NCI-H524 (cell line): ENCODE measurements at regions not wholly inside any gene's neighbourhood (a gene's known extent, or its start where the extent isn't known, plus 50 kb on each side); places are given as distances from the start of the nearest gene placed in this dataset.
"Not testable (repeated sequence)": the region's sequence is repeated elsewhere in the genome, so short reads cannot be mapped to it uniquely, and the experiment has no call there.

Experiments
- DNase-seq, 2 experiments: peaks; one replicate each; lab custom pipeline; 2025; lab: John Stamatoyannopoulos, UW

DNA sequence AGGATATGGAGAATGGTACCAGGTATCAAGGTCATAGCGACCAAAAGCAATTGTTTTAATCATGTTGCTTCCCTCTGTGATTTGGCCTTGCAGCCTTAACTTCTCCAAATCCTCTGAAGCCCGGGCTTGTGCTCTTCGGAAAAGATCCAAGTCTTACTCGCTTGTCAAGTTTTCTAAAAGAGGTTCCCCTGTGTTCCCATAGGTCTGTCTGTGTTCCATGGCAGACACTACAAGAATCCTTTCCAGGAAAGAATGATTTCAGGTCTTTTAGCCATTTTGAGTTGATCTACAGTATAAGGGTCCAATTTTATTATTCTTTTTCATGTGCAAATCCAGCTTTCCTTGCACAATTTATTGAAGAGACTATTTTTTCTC is 710.6 kb upstream of the DIAPH2 start:
- DNase-seq = no peak

DNA sequence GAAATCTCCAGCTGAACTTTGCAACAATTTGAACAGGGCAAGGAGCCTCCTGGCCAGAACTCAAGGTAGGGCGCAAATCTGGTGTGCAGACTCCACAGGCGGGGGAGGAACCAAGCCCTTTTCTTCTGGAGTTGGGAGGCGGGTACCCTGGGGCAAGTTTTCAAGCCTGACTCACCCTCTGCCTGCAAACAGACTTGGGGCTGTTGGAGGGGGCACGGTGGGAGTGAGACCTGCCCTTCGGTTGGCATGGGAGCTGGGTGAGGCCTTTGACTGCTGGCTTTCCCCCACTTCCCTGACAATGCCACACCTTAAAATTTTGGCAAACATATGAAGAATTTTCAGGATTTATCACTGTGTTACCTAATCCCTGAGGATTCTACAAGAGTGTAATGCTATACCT is 709.8 kb upstream of the DIAPH2 start:
- DNase-seq = no peak

DNA sequence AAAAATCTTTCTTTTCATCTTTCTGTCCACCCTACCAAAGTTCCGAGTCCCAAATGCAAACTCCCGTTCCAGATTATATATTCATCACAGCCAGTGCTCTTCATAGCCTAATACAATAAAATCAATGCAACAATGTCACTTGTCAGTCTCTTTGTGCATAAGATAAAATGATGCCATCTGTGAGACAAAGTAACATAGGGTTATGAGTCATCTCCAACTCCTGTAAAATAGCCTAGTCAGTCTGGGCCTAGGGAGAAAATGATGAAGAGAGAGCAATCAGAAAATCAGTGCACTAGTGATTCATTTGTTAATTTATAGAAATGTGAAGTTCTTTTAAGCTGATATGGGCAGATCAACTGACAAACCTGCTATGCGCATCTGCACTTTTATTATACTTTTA is 689.1 kb upstream of the DIAPH2 start:
- DNase-seq = no peak

DNA sequence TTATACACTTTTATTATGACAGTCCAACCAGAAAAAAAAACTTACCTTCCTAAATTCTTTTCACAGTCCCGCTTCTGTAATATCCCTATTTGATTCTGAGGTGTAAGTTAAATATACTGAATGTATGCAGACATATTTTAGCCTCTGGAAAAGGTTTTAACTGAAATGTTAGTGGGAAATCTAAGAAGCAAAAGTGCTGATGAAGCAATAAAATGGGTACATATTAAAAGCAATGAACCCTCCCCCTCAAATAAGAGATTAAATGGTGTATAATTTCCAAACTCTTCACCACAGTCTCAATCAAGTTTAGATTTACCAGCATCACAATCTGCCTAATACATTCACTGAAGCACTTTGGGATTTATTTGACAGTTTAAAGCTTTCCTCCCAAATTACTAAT is 688.3 kb upstream of the DIAPH2 start:
- no peak for DNase-seq

DNA sequence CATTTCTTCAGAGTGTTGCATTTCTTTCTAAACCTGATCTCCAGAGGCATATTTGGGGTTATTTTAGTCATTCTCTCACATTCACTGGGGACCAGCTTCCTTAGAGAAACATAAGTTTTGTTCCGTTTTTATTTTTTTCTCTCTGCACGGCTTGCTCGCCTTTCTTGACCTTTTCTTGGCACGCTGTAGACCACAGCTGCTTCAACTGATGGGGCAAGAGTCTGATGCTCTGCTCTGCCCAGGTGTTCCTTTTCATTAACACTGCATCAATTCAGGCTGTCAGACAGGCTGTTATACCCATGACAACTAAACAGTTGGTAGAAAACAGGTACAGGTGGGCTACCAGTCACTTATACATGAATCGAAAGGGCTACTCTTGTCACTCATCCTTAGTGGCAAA is 682.2 kb upstream of the DIAPH2 start:
- no peak for DNase-seq

DNA sequence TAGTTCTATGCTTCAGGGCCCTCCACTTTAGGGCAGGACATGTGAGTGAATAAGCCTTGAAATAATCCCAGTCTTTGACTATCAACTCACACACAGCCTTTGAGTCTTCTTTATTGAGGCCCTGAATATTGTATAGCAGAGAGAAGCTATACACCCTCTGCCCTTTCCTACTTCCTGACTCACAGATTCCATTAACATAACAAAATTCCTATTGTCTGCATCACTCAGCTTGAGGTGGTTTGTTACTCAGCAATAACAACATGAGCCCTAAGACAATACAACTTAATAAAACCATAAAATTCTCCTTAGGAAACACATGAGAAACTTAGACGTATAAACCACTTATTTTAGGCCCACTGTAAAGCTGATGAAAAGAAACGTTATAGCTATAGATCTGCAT is 680.3 kb upstream of the DIAPH2 start:
- DNase-seq = no peak

DNA sequence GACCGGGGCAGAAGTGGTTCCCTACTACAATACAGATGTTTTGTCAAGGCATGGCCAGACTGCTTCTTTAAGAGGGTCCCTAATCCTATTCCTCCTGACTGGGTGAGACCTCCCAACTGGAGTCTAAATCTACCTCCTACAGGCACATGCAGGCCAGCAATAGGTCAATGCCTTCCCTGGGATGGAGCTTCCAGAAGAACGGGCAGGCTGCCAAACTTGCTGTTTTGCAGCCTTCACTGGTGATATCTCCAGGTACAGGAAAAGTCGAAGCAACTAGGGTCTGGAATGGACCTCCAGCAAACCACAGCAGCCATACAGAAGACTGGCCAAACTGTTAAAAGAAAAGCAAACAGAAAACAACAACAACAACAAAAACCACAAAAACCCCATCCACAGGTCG is 678.4 kb upstream of the DIAPH2 start:
- no peak for DNase-seq

DNA sequence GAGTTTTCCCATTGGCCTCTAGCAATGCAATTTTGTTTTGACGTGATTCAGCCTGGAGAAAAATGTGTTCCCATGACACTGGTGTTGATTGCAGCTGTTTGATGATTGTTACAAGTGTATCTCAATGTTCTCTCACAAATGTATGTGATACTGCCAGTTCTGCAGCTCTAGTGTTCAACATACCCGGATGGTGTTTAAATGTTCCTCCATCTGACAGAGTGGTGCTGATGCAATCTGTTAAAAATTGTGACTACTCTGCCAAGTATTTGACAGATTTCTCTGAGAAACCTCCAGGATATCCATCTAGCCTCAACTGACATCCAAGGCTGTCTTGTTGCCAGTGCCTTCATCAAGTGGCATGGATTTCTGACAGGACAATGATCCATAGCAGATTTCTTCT is 657.2 kb upstream of the DIAPH2 start:
- no peak for DNase-seq

DNA sequence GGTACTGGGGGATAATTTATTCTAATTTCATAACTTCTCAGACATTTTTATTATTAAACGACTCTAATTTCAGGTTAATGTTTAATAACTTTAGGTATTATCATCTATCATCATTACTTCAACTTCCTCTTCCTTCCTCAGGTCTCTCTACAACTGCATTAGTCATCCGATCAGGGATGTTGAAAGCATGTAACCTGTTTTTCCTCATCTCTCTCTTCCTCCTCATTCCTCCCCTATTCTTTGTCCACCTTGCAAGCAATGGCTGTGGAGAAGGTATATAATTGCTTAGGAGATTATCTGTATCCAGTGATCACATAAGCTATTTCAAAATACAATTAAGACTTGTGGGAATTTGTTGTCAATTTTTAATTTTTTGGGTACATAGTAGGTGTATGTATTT is 632.6 kb upstream of the DIAPH2 start:
- DNase-seq = no peak

DNA sequence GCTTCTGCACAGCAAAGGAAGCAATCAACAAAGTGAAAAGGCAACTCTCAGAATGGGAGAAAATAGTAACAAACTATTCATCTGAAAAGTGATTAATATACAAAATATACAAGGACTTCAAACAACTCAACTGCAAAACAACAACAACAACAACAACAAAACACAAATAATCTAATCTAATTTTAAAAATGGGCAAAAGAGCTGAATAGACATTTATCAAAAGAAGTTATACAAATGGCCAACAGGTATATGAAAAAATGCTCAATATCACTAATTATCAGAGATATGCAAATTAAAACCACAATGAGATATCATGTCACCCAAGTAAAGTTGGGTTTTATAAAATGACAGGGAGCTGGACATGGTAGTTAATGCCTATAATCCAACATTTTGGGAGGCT is 602.8 kb upstream of the DIAPH2 start:
- DNase-seq = no peak

DNA sequence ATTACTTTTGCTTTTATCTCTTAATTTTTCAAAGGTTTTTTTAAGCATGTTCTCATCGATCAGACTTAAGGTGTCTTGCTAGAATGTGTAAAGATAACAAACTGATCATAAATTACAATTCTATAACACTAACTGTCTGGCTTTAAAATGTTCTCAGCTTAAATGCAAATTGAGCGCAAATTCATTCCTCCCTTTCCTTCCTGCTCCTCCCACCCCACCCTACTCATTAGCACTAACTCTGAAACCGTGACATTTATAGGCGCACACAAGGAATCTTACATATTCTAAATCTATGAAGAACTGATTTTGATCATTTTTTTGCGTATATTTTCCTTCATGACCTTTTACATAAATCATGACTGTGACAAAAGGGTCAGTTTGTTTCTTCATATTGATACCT is 590.0 kb upstream of the DIAPH2 start:
- DNase-seq = no peak

DNA sequence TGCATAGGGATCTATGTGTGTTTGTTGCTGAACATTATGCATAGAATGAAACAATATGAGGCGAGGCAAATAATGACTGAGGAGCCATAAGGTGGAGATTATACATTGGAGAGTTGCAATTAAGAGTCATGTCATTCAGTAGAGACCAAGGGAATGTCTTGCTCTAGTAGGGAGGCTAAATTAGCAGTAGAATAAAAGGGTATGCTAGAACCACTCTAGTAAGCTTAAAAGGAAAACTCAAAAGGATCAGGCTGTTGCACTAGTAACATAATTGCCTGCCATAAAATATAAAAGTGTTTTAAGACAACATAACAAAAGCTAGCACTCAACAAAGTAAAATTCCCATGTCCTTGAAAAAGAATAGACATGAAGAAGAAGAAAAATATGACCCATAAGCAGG is 586.2 kb upstream of the DIAPH2 start:
- no peak for DNase-seq

DNA sequence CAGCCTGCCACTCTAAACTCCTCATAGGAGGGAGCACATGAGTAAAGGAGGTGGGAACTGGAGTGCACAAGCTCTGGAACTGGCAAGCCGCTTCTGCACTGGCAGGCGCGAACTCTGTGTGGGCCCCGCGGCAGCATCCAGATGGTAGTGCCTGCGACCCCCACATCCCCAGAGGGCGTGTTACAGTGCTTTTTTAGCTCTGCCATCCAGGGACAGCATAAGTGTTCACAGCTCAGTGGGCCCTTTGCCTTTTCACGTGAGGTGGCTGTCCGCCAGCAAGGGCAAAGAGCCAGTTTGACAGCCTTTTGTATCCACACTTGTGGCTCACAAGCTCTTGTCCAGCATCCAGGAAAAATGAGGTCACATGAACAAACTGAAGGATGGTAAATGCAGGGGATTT is 581.6 kb upstream of the DIAPH2 start:
- DNase-seq = no peak

DNA sequence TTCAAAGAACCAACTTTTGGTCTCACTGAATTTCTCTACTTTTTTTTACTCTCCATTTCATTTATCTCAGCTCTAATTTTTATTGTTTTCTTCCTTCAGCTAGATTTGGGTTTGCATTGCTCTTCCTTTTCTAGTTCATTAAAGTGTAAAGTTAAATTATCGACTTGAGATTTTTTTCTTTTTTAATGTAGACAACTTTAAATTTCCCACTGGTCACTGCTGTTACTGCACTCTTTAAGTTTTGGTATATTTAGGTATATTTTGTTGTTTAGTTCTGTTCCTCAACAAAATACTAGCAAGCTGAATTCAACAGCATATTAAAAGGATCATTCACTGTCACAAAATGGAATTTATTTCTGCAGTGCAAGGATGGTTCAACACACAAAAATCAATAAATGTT is 572.0 kb upstream of the DIAPH2 start:
- no peak for DNase-seq

DNA sequence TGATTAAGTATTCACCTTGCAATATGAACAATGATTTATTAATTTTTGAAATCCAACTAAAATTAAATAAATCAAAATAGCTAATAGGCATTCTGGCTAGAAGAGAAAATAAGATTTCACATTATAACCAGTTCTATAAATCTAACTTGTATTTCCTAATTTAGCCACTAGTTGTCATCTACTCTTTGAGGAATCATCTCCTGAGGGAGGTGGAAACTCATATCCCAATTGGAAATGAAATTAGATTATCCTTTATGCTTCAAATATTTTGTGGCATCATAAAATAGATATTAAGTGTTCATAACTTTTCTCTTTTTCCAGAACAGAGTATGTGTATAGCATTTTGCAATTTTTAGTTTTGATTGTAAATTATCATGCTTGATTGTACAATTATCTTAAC is 558.5 kb upstream of the DIAPH2 start:
- peak in 1 of 2 experiments; percentile 2 for DNase-seq

DNA sequence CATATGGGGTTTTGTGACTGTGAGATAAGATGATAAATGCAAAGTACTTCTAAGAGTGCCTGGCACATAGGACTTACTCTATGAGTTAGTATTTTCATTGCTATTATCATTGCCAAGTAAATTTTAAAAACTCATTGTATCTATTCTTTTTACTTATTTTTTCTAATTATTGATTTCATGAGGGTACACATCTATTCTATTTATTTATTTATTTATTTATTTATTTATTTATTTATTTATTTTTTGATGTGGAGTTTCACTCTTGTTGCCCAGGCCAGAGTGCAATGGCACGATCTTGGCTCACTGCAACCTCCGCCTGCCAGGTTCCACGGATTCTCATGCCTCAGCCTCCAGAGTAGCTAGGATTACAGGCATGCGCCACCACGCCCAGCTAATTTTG is 556.6 kb upstream of the DIAPH2 start:
- not testable (repeated sequence) for DNase-seq

DNA sequence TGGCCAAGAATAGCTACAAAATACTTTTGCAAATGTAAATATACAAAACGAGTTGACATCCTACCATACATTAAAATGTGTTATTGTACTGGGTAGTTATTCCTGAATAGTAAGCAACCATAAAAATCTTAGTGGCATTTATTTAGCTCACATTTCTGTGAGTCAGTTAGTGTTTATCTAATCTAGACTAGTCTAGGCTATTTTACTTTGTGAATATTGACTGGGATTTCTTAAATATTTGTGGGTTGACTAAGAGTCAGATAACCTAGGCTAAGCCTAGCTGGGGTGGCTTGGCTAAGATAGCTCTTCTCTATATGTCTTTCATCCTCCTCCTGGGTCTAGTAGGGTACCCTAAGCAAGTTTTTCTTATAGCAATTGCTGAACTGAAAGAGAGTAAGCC is 543.8 kb upstream of the DIAPH2 start:
- no peak for DNase-seq

DNA sequence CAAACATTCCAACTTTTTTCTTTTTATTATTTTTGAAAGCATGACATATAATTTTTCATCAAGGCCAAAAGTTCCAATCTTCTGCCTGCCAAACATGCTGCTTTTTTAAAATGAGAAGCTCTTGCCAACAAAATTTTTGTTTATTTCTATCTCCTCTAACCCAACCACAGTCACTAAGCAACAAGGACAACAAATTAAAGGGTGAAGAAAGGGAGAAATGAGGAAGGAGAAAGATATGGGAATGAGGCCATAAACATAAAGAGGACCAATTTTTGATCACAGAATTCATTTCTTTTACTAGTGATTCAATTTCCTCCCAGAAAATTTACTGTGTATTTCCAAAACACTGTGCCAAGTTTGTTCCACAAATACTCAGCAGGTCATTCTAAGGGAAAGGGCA is 537.0 kb upstream of the DIAPH2 start:
- no peak for DNase-seq

DNA sequence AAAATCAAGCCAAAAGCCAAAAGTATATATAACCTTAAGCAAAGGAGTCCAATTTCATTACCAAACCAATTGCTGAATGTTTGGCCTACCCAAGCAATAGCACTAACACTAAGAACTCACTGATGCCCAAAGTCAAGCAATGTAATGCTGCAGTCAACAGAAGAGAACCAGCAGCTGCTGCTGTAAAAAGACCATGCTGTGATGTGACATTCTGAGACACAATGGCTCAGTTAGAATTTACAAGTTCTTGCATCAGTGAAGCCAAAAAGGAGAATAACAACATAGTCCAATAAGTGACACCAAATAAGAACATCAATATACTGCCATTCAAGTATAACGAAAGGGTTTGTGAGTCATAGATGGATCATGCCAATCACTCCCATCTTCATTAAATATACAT is 514.0 kb upstream of the DIAPH2 start:
- DNase-seq = no peak

DNA sequence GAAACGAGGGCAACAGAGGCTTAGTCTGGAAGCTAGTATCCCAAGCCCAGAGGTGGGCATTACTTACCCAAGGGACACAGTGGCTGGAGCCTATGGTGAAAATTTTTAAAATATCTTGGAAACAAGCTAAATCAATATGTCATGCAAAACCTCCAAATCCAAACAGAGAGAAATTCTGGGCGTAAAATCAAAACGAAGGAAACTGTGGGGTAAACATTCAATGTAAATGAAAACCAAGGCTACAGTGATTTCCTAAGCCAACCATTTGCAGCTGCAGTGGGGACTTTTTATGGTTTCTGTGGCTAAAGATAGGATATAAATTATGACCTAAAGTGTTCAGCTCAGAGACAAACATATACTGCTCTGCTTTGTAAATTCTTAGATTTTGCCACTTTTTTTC is 507.7 kb upstream of the DIAPH2 start:
- no peak for DNase-seq

DNA sequence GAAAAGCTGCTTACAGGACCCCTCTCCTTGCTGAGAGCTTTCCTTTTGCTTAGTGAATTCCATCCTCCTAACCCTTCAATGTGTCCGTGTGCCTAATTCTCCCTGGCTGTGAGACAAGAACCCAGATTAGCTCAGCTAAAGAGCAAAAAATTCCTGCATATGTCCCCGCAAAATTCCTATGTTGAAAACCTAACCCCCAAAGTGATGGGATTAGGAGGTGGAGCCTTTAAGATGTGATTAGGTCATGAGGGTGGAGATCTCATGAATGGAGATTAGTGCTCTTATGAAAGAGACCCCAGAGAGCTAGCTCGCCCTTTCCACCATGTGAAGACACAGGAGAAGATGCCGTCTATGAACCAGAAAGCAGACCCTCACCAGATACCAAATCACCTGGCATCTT is 503.0 kb upstream of the DIAPH2 start:
- peak in 1 of 2 experiments; percentile 31 for DNase-seq

DNA sequence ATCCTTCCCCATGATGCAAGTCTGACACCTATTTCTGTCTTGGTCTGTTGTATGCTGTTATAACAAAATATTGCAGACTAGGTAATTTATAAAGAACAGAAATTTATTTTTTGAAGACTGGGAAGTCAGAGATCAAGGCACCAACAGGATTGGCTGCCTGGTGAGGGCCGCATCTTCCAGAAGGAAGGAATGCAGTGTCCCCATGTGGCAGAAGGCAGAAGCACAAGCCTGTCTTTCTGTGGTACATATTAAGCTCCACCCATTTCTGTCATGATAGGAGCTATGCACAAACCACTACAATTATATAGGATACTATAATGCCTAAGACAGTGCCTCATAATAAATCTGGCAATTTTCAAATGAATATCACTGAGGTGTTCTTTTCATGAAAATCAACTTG is 502.3 kb upstream of the DIAPH2 start:
- peak; percentile 62 for DNase-seq

DNA sequence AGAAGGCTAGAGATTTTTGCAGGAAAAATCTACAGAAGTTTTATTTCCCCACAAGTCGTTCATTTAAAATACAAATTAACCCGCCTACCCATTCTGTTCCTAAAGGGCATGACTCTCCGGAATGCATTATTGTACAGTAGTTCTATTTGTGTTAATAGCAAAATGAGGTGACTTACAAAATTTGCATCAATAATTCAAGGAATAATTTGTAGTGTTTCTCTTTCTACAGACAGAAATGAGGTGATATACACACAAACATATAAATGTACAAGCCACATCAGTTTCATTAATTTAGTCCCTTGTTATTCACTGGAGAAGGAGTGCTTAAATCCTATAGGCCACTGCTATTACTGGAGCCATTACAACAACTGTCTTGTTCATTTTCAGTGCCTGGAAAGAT is 501.3 kb upstream of the DIAPH2 start:
- no peak for DNase-seq

DNA sequence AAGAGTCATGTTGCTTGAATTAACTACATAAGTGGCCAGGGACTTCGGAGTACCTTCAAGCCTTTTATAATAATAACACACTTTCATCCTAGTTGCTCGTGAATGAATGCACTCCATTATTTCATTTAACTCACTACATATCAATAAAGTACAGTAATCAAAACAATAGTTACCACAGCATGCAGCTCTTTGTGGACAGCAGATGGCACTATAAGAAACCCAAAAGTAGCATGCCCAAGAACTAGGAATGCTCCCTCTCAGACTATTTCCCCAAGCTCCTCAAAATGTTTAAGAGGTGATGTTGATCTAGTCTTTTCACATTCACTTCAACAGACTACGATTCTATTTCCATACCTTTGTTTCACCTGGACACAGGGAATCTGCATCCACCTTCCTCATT is 500.8 kb upstream of the DIAPH2 start:
- peak in 1 of 2 experiments; percentile 28 for DNase-seq

DNA sequence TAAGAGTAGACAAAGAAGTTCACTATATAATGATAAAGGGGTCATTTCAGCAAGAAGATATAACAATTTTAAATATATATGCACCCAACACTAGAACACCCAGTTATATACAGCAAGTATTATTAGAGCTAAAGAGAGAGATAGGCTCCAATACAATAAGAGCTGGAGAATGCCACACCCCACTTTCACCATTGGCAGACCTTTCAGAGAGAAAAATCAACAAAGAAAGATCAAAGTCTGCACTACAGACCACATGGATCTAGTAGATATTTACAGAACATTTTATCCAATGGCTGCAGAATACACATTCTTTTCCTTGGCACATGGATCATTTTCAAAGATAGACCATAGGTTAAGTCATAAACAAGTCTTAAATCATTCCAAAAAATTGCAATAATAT is 479.7 kb upstream of the DIAPH2 start:
- DNase-seq = no peak
